Body of pancreas (tissue), 4 donors: ENCODE measurements at regions not wholly inside any gene's neighbourhood (a gene's known extent, or its start where the extent isn't known, plus 50 kb on each side); places are given as distances from the start of the nearest gene placed in this dataset.

ENCODE experiments used
- ATAC-seq: fragments of 150-250 bp; one replicate; pipeline ENCODE4 v1.9.1; 2016
- DNase-seq, 4 donors: peaks; one replicate each; pipeline ENCODE4 v3.0.0-alpha.2; 2019
- H3K27ac ChIP-seq, 4 donors: fragments of 200-600 bp; sonication (generic); 1 replicate in 3 of 4; 2 replicates in 1 of 4; pipeline versions ENCODE4 v1.5.1 to v1.6.1; 2016 to 2019; ENCODE audit warnings: mild to moderate bottlenecking in 1 of 4, mixed read lengths in 1 of 4, moderate library complexity in 1 of 4
- H3K27me3 ChIP-seq, 2 donors: fragments of 200-600 bp; sonication (generic); one replicate each; pipeline ENCODE4 v1.6.0; 2016; ENCODE audit warnings: mild to moderate bottlenecking in 1 of 2
- H3K36me3 ChIP-seq, 2 donors: fragments of 200-600 bp; sonication (generic); replicated peaks in 1 of 2; 2 replicates each; pipeline ENCODE4 v1.5.1; 2016; ENCODE audit warnings: low read depth in 2 of 2; ENCODE audit not compliant: insufficient read depth in 1 of 2
- H3K4me1 ChIP-seq: fragments of 200-600 bp; sonication (generic); one replicate; pipeline ENCODE4 v1.6.0; 2016
- H3K4me3 ChIP-seq, 2 donors: fragments of 200-600 bp; sonication (generic); 1 replicate in 1 of 2; 2 replicates in 1 of 2; pipeline ENCODE4 v1.5.1; 2016 to 2019
- H3K9me3 ChIP-seq, 3 donors: fragments of 200-600 bp; sonication (generic); 1 replicate in 2 of 3; 2 replicates in 1 of 3; pipeline ENCODE4 v1.5.1; 2016
- POLR2A ChIP-seq, 3 donors: fragments of 450-650 bp; IDR thresholded peaks; one replicate each; pipeline ENCODE4 v1.6.1; 2016; ENCODE audit warnings: antibody characterized with exemption in 3 of 3, mild to moderate bottlenecking in 2 of 3
- WGBS, 2 donors: methylation state at CpG; one replicate each; pipeline ENCODE4 v1.1.5; 2017; 5-methylcytosine and 5-hydroxymethylcytosine counted together
- intact Hi-C: fragments of 100-400 bp; cut with DNase I; formaldehyde crosslinking; loops from one replicate; pipeline ENCODE4 v1.15.1; 2023
- TF ChIP-seq, protein P1 (sequence below), 7 experiments: fragments of 450-650 bp in 4 of 7; fragments of 200-600 bp in 3 of 7; sonication (generic) in 3 of 7; IDR thresholded peaks; one replicate each; pipeline ENCODE4 v1.5.1; 2016 to 2019; ENCODE audit warnings: antibody characterized with exemption in 7 of 7

DNA sequence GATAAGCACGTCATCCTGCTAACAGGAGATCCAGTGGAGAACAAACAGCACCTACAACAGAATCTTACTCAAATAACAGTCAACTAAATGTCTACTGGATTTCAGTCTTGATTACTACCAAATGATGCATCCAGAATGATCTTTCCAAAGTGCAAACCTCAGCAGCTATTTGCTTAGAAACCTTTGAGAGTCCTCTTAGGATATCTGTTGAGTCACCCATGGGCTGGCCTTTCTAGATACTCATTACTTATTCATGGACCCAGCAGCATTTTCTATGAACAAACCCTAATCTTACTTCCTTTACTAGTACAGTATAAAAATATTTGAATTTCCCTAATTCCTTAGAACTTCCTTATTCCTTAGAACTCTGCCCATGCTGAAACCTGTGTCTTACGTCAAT, 118.5 kb upstream of the PABPC4L start:
- ATAC-seq (no peak), DNase-seq (no peak)
- no peaks in the 10 kb centered on the region for H3K4me1 ChIP-seq
- H3K27ac ChIP-seq, result no peak overlapping the region
- intact Hi-C loops, result no loop called here
- 36 to 45% methylated on average over 2 of the region's 2 CpGs for WGBS, 2 donors
- TF ChIP-seq, protein P1, sequence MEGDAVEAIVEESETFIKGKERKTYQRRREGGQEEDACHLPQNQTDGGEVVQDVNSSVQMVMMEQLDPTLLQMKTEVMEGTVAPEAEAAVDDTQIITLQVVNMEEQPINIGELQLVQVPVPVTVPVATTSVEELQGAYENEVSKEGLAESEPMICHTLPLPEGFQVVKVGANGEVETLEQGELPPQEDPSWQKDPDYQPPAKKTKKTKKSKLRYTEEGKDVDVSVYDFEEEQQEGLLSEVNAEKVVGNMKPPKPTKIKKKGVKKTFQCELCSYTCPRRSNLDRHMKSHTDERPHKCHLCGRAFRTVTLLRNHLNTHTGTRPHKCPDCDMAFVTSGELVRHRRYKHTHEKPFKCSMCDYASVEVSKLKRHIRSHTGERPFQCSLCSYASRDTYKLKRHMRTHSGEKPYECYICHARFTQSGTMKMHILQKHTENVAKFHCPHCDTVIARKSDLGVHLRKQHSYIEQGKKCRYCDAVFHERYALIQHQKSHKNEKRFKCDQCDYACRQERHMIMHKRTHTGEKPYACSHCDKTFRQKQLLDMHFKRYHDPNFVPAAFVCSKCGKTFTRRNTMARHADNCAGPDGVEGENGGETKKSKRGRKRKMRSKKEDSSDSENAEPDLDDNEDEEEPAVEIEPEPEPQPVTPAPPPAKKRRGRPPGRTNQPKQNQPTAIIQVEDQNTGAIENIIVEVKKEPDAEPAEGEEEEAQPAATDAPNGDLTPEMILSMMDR (IDR thresholded peaks at IDR 0.05), result no peak
- no peak for TF ChIP-seq POLR2A (IDR thresholded peaks at IDR 0.05)
- no peaks in the 10 kb centered on the region for H3K9me3 ChIP-seq
- H3K4me3 ChIP-seq, result no peak overlapping the region
- H3K36me3 ChIP-seq, result no peaks in the 10 kb centered on the region
- no peaks in the 10 kb centered on the region for H3K27me3 ChIP-seq

DNA sequence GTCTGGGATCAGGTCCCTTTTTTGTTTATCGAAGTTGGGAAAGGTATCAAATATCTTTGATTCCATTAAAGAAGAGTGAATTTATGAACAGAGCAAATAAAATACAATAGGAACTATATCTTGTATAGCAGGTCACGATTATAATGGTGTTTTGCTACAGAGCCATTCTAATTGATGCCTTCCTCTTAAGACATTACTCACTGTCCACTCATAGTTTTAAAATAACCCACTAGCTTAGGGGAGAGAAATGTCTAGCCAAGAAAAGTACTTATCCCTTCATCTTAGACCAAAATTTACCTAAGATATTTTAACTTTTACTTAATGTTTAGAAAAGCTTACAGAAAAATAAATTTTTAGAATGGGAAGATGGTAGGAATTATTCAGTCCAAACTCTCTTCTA, 112.0 kb upstream of the PABPC4L start:
- ATAC-seq (no peak), DNase-seq (no peak)
- Histone ChIP-seq H3K27ac (no peak overlapping the region), H3K36me3 (no peaks in the 10 kb centered on the region), H3K9me3 (no peaks in the 10 kb centered on the region), H3K4me3 (no peak overlapping the region), H3K27me3 (no peaks in the 10 kb centered on the region), H3K4me1 (no peaks in the 10 kb centered on the region)
- no peak for TF ChIP-seq POLR2A (IDR thresholded peaks at IDR 0.05)
- TF ChIP-seq, protein P1 (IDR thresholded peaks at IDR 0.05), result no peak
- 66 to 69% methylated on average over 2 of the region's 2 CpGs for WGBS, 2 donors
- intact Hi-C loops, result no loop called here

DNA sequence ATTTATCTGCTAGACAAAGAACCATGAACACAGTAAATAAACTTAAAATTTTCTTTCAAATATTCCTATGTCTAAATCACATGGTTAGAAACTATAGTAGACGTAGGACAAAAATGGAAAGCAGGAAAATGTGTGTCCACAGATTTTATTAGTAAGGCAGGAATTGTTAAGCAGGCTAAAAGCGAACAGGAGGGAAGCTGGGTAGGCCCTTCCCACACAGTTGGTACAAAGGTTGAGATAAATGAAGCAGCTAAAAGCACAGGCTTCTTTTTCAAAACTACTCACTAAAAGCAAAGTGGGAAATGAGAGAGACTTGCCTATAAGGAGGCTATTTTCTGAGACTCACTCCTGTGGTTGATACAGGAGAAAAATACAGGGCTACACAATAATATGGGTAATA, 108.1 kb upstream of the PABPC4L start:
- intact Hi-C loops, result no loop called here
- H3K4me3 ChIP-seq, result no peak overlapping the region
- DNase-seq, result no peak
- no peaks in the 10 kb centered on the region for H3K27me3 ChIP-seq
- WGBS, 2 donors, result 42 to 52% methylated on average over 2 of the region's 2 CpGs
- TF ChIP-seq, protein P1 (IDR thresholded peaks at IDR 0.05), result no peak
- no peak for TF ChIP-seq POLR2A (IDR thresholded peaks at IDR 0.05)
- no peak overlapping the region for H3K27ac ChIP-seq
- peaks cover 7% of the 10 kb centered on the region for H3K4me1 ChIP-seq
- ATAC-seq, result no peak
- no peaks in the 10 kb centered on the region for H3K9me3 ChIP-seq
- no peaks in the 10 kb centered on the region for H3K36me3 ChIP-seq

DNA sequence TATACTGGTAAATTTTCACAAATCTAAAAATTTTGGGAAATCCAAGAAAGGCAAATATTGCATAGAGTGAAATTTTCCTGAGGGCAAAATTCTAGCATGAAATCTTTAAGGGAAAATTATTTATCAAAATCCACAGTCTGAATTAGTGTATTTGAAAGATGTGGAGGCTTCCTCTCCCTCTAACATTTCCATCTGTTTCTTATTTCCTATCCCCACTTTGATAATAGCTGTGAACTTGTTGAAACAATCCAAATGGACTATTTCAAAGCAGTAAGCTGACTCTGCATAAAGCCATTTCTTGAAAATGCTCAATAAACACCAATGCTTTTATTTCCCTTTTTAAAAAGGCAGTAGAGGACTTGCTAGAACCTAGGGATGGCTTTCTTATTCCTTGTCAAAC, 107.3 kb upstream of the PABPC4L start:
- H3K36me3 ChIP-seq, result no peaks in the 10 kb centered on the region
- no peak overlapping the region for H3K27ac ChIP-seq
- no peaks in the 10 kb centered on the region for H3K9me3 ChIP-seq
- peaks cover 7% of the 10 kb centered on the region for H3K4me1 ChIP-seq
- intact Hi-C loops, result no loop called here
- H3K27me3 ChIP-seq, result no peaks in the 10 kb centered on the region
- TF ChIP-seq, protein P1 (IDR thresholded peaks at IDR 0.05), result no peak
- no peak for TF ChIP-seq POLR2A (IDR thresholded peaks at IDR 0.05)
- DNase-seq (no peak), ATAC-seq (no peak)
- no peak overlapping the region for H3K4me3 ChIP-seq

DNA sequence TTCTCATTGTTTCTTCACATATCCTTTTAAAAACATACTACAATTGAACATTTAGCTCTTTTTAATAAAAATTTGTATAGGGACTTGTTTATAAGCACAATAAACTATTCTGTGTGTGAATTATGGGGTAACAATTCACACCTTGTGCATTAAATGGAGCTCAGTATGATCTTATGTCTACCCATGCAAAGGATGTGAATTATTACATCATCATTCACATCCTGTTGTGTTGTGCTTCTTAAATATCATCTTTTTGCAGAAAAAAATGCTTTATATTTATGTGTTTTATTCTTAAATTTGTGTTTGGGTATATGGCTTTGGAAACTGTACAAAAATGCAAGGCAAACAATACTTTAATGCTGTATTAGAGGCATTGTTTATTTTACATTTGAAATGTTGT, 96.7 kb upstream of the PABPC4L start:
- Histone ChIP-seq H3K4me1 (no peaks in the 10 kb centered on the region), H3K36me3 (no peaks in the 10 kb centered on the region), H3K27me3 (no peaks in the 10 kb centered on the region), H3K27ac (no peak overlapping the region), H3K9me3 (no peaks in the 10 kb centered on the region), H3K4me3 (no peak overlapping the region)
- intact Hi-C loops, result no loop called here
- DNase-seq, result no peak
- ATAC-seq, result no peak
- TF ChIP-seq POLR2A (IDR thresholded peaks at IDR 0.05), result no peak
